Tibial nerve (tissue), 3 donors: ENCODE measurements at regions not wholly inside any gene's neighbourhood (a gene's known extent, or its start where the extent isn't known, plus 50 kb on each side); places are given as distances from the start of the nearest gene placed in this dataset.

Experiments used
- CTCF ChIP-seq, 5 experiments: fragments of 200-600 bp in 3 of 5; fragments of 450-650 bp in 2 of 5; sonication (generic) in 3 of 5; IDR thresholded peaks; one replicate each; pipeline ENCODE4 v1.5.1; 2016 to 2019; ENCODE audit warnings: antibody characterized with exemption in 5 of 5, mild to moderate bottlenecking in 3 of 5, moderate library complexity in 2 of 5
- POLR2A ChIP-seq, 2 donors: fragments of 450-650 bp; IDR thresholded peaks; one replicate each; pipeline ENCODE4 v1.6.1; 2017; ENCODE audit warnings: antibody characterized with exemption in 2 of 2, mild to moderate bottlenecking in 2 of 2, moderate library complexity in 2 of 2

GRCh38 chr4:181424362-181425016, 818.7 kb upstream of the TENM3 start:
- TF ChIP-seq CTCF (IDR thresholded peaks at IDR 0.05) (no peak), POLR2A (IDR thresholded peaks at IDR 0.05) (no peak)
